GM23338 (cell line): ENCODE measurements at regions not wholly inside any gene's neighbourhood (a gene's known extent, or its start where the extent isn't known, plus 50 kb on each side); places are given as distances from the start of the nearest gene placed in this dataset.

Source experiments
- ATAC-seq: fragments of 200-7000 bp; cut with Tn5 transposase; 3 replicates; pipeline ENCODE4 v1.9.1; 2020
- DNase-seq: peaks from one replicate; pipeline ENCODE4 v3.0.0-alpha.2; 2015; ENCODE audit warnings: low spot score
- H2AFZ ChIP-seq: fragments of 200-600 bp; sonication (generic); 2 replicates; pipeline ENCODE4 v1.8.0; 2016; ENCODE audit warnings: antibody characterized with exemption, mild to moderate bottlenecking, moderate library complexity
- H3F3A ChIP-seq: fragments of 200-600 bp; sonication (generic); replicated peaks from 2 replicates; pipeline ENCODE4 v1.8.0; 2017; ENCODE audit warnings: antibody characterized with exemption, mixed run types, low read depth
- H3K27ac ChIP-seq: fragments of 200-600 bp; sonication (generic); 2 replicates; pipeline ENCODE4 v1.6.1; 2016; ENCODE audit warnings: low read depth
- H3K27me3 ChIP-seq: fragments of 200-600 bp; sonication (generic); 2 replicates; pipeline ENCODE4 v1.8.0; 2016; ENCODE audit warnings: mild to moderate bottlenecking, mixed run types, moderate library complexity; ENCODE audit not compliant: insufficient read depth
- H3K36me3 ChIP-seq: fragments of 200-600 bp; sonication (generic); 2 replicates; pipeline ENCODE4 v1.8.0; 2016; ENCODE audit warnings: mild to moderate bottlenecking; ENCODE audit not compliant: insufficient read depth
- H3K4me1 ChIP-seq: fragments of 200-600 bp; sonication (generic); 2 replicates; pipeline ENCODE4 v1.8.0; 2016; ENCODE audit warnings: mild to moderate bottlenecking, moderate library complexity; ENCODE audit not compliant: insufficient read depth
- H3K4me2 ChIP-seq: fragments of 200-600 bp; sonication (generic); 2 replicates; pipeline ENCODE4 v1.7.1; 2017; ENCODE audit warnings: mixed run types
- H3K4me3 ChIP-seq: fragments of 200-600 bp; sonication (generic); 2 replicates; pipeline ENCODE4 v1.6.1; 2016; ENCODE audit warnings: mixed run types
- H3K79me2 ChIP-seq: fragments of 200-600 bp; sonication (generic); replicated peaks from 2 replicates; pipeline ENCODE4 v1.8.0; 2017; ENCODE audit warnings: mild to moderate bottlenecking; ENCODE audit not compliant: insufficient read depth
- H3K9me2 ChIP-seq: fragments of 200-600 bp; sonication (generic); 2 replicates; pipeline ENCODE4 v1.8.0; 2017; ENCODE audit not compliant: insufficient read depth
- H4K20me1 ChIP-seq: fragments of 200-600 bp; sonication (generic); replicated peaks from 2 replicates; pipeline ENCODE4 v1.8.0; 2017; ENCODE audit warnings: mild to moderate bottlenecking; ENCODE audit not compliant: insufficient read depth
- H3K27ac Mint-ChIP-seq: 2 replicates; pipeline ENCODE4 v1.8.0; 2020; ENCODE audit warnings: inconsistent platforms, mild to moderate bottlenecking, moderate library complexity, mixed read lengths
- H3K27me3 Mint-ChIP-seq: 3 replicates; pipeline ENCODE4 v1.8.0; 2022; ENCODE audit warnings: low read depth, mild to moderate bottlenecking, moderate library complexity, mixed read lengths, inconsistent platforms; ENCODE audit not compliant: insufficient read depth, poor library complexity
- H3K36me3 Mint-ChIP-seq: 3 replicates; pipeline ENCODE4 v1.8.0; 2021; ENCODE audit warnings: low read depth, mild to moderate bottlenecking, inconsistent platforms, moderate library complexity, mixed read lengths
- H3K4me1 Mint-ChIP-seq: 3 replicates; pipeline ENCODE4 v1.8.0; 2020; ENCODE audit warnings: mild to moderate bottlenecking, inconsistent platforms, mixed read lengths
- H3K4me3 Mint-ChIP-seq: 3 replicates; pipeline ENCODE4 v1.8.0; 2021; ENCODE audit warnings: moderate library complexity, mild to moderate bottlenecking, inconsistent platforms, mixed read lengths
- H3K9me3 Mint-ChIP-seq: 3 replicates; pipeline ENCODE4 v1.8.0; 2020; ENCODE audit warnings: moderate library complexity, mild to moderate bottlenecking, inconsistent platforms, mixed read lengths
- EZH2 ChIP-seq: fragments of 200-600 bp; sonication (generic); IDR thresholded peaks from one replicate; pipeline ENCODE4 v1.8.0; 2017; ENCODE audit warnings: antibody characterized with exemption, mild to moderate bottlenecking, low read depth; ENCODE audit not compliant: unreplicated experiment
- STAT1 ChIP-seq: IDR thresholded peaks from one replicate; pipeline ENCODE4 v1.6.1; 2016; ENCODE audit warnings: antibody characterized with exemption; ENCODE audit not compliant: unreplicated experiment
- TF ChIP-seq, protein P1 (sequence below): fragments of 250-450 bp; sonication (Bioruptor Pico); IDR thresholded peaks from 2 replicates; pipeline ENCODE4 v1.5.0; 2020; ENCODE audit warnings: mild to moderate bottlenecking, moderate library complexity
- TF ChIP-seq, protein P2 (sequence below), 2 experiments: fragments of 200-600 bp in 1 of 2; sonication (generic) in 1 of 2; conservative IDR thresholded peaks; 2 replicates each; pipeline versions ENCODE4 v1.5.1 to v1.6.1; 2016 to 2017; ENCODE audit warnings: antibody characterized with exemption in 2 of 2, low read depth in 2 of 2, mild to moderate bottlenecking in 2 of 2, moderate library complexity in 1 of 2

DNA sequence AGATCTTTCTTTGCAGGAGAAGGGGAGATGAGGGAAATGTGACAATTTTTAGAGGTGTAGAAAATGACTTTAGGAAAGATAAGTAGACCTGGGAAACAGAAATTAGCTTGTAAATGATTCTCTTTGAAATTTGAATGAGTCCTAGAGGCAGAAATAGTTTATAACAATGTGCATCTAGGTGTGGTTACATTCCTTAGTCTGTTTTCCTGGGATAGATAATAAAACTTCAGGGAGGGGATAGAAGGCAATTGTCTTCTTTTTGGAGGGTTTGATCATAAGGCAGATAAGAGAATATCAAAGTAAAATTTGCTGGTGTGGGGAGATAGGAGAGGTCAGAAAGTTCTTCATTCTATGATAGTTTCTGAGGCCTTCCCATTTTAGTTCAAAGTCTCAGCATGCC is 1344.3 kb upstream of the LRRTM1 start:
- Histone ChIP-seq H3K27me3 (no peaks in the 10 kb centered on the region), H3K4me2 (0 out of 2 replicates have a peak overlapping the region, but pooled peaks have one; percentile 4), H3K4me3 (no peak overlapping the region), H2AFZ (no peak overlapping the region), H3F3A (no peaks in the 10 kb centered on the region), H3K9me2 (no peaks in the 10 kb centered on the region), H3K36me3 (no peaks in the 10 kb centered on the region), H3K79me2 (no peaks in the 10 kb centered on the region), H4K20me1 (no peaks in the 10 kb centered on the region), H3K4me1 (peaks cover 21% of the 10 kb centered on the region; the same call in 1 of the 2 replicates), H3K27ac (peak overlapping the region; percentile 75)
- TF ChIP-seq EZH2, result no peak
- TF ChIP-seq STAT1, result no peak
- TF ChIP-seq, protein P1, sequence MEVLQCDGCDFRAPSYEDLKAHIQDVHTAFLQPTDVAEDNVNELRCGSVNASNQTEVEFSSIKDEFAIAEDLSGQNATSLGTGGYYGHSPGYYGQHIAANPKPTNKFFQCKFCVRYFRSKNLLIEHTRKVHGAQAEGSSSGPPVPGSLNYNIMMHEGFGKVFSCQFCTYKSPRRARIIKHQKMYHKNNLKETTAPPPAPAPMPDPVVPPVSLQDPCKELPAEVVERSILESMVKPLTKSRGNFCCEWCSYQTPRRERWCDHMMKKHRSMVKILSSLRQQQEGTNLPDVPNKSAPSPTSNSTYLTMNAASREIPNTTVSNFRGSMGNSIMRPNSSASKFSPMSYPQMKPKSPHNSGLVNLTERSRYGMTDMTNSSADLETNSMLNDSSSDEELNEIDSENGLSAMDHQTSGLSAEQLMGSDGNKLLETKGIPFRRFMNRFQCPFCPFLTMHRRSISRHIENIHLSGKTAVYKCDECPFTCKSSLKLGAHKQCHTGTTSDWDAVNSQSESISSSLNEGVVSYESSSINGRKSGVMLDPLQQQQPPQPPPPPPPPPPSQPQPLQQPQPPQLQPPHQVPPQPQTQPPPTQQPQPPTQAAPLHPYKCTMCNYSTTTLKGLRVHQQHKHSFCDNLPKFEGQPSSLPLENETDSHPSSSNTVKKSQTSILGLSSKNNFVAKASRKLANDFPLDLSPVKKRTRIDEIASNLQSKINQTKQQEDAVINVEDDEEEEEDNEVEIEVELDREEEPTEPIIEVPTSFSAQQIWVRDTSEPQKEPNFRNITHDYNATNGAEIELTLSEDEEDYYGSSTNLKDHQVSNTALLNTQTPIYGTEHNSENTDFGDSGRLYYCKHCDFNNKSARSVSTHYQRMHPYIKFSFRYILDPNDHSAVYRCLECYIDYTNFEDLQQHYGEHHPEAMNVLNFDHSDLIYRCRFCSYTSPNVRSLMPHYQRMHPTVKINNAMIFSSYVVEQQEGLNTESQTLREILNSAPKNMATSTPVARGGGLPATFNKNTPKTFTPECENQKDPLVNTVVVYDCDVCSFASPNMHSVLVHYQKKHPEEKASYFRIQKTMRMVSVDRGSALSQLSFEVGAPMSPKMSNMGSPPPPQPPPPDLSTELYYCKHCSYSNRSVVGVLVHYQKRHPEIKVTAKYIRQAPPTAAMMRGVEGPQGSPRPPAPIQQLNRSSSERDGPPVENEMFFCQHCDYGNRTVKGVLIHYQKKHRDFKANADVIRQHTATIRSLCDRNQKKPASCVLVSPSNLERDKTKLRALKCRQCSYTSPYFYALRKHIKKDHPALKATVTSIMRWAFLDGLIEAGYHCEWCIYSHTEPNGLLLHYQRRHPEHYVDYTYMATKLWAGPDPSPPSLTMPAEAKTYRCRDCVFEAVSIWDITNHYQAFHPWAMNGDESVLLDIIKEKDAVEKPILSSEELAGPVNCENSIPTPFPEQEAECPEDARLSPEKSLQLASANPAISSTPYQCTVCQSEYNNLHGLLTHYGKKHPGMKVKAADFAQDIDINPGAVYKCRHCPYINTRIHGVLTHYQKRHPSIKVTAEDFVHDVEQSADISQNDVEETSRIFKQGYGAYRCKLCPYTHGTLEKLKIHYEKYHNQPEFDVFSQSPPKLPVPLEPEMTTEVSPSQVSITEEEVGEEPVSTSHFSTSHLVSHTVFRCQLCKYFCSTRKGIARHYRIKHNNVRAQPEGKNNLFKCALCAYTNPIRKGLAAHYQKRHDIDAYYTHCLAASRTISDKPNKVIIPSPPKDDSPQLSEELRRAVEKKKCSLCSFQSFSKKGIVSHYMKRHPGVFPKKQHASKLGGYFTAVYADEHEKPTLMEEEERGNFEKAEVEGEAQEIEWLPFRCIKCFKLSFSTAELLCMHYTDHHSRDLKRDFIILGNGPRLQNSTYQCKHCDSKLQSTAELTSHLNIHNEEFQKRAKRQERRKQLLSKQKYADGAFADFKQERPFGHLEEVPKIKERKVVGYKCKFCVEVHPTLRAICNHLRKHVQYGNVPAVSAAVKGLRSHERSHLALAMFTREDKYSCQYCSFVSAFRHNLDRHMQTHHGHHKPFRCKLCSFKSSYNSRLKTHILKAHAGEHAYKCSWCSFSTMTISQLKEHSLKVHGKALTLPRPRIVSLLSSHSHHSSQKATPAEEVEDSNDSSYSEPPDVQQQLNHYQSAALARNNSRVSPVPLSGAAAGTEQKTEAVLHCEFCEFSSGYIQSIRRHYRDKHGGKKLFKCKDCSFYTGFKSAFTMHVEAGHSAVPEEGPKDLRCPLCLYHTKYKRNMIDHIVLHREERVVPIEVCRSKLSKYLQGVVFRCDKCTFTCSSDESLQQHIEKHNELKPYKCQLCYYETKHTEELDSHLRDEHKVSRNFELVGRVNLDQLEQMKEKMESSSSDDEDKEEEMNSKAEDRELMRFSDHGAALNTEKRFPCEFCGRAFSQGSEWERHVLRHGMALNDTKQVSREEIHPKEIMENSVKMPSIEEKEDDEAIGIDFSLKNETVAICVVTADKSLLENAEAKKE (CRISPR knock-in tag), result no peak
- TF ChIP-seq, protein P2, sequence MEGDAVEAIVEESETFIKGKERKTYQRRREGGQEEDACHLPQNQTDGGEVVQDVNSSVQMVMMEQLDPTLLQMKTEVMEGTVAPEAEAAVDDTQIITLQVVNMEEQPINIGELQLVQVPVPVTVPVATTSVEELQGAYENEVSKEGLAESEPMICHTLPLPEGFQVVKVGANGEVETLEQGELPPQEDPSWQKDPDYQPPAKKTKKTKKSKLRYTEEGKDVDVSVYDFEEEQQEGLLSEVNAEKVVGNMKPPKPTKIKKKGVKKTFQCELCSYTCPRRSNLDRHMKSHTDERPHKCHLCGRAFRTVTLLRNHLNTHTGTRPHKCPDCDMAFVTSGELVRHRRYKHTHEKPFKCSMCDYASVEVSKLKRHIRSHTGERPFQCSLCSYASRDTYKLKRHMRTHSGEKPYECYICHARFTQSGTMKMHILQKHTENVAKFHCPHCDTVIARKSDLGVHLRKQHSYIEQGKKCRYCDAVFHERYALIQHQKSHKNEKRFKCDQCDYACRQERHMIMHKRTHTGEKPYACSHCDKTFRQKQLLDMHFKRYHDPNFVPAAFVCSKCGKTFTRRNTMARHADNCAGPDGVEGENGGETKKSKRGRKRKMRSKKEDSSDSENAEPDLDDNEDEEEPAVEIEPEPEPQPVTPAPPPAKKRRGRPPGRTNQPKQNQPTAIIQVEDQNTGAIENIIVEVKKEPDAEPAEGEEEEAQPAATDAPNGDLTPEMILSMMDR (conservative IDR thresholded peaks at IDR 0.05; ENCODE audit: low read depth in 2 of 2), result no peak
- Mint-ChIP-seq H3K4me3 (no peak overlapping the region), H3K4me1 (peaks cover 35% of the 10 kb centered on the region), H3K27ac (peak overlapping the region; percentile 86), H3K36me3 (peaks cover 6% of the 10 kb centered on the region; the same call in 1 of the 3 replicates), H3K9me3 (no peaks in the 10 kb centered on the region), H3K27me3 (no peaks in the 10 kb centered on the region)
- DNase-seq, result peak; percentile 4
- no peak for ATAC-seq
